HepG2 (cell line): ENCODE measurements at regions not wholly inside any gene's neighbourhood (a gene's known extent, or its start where the extent isn't known, plus 50 kb on each side); places are given as distances from the start of the nearest gene placed in this dataset.

Source experiments
- ATAC-seq: fragments of 200-7000 bp; cut with Tn5 transposase; 3 replicates; pipeline ENCODE4 v1.9.1; 2020; ENCODE audit warnings: mild to moderate bottlenecking, moderate library complexity
- BruUV-seq: library from RNA; stranded (reverse); fragments of 400-500 nt; replicated peaks from 2 replicates; lab custom pipeline; 2021; lab: Mats Ljungman, UMichigan
- CTCF ChIA-PET: fragments of 300-600 bp; formaldehyde crosslinking; extraction: SDS; loops from one replicate; lab custom pipeline; 2021; ENCODE audit warnings: low total read pairs, inconsistent platforms, low intra/inter-chr PET ratio; lab: Yijun Ruan, JAX
- POLR2A ChIA-PET: fragments of 350-600 bp; sonication (Branson Sonifier 250); formaldehyde crosslinking; loops from one replicate; lab custom pipeline; 2020; ENCODE audit warnings: antibody characterized with exemption, inconsistent platforms; lab: Yijun Ruan, JAX
- DNase-seq: peaks from one replicate; pipeline ENCODE4 v3.0.0-alpha.2; 2015; ENCODE audit warnings: low spot score
- FAIRE-seq: peaks from 3 replicates; lab custom pipeline; 2011; peaks lifted over from hg19 to GRCh38; lab: Jason Lieb, UNC
- H2AFZ ChIP-seq: one replicate; pipeline ENCODE4 v1.6.1; 2011; ENCODE audit warnings: low read length, inconsistent platforms
- H3K27ac ChIP-seq: fragments of 300-600 bp; 3 replicates; pipeline ENCODE4 v1.8.0; 2011; ENCODE audit warnings: mixed run types, mild to moderate bottlenecking, mixed read lengths, low read length, inconsistent platforms; ENCODE audit not compliant: insufficient read depth; ENCODE audit errors: extremely low read length
- H3K27me3 ChIP-seq, 2 experiments: fragments of 200-600 bp in 1 of 2; 2 replicates in 1 of 2; 3 replicates in 1 of 2; pipeline versions ENCODE4 v1.6.0 to v1.8.0; 2011; ENCODE audit warnings: low read length in 2 of 2, mild to moderate bottlenecking in 2 of 2, moderate library complexity in 2 of 2, inconsistent platforms in 1 of 2; ENCODE audit not compliant: insufficient read depth in 2 of 2, control insufficient read depth in 1 of 2
- H3K36me3 ChIP-seq, 2 experiments: fragments of 200-600 bp in 1 of 2; replicated peaks in 1 of 2; 2 replicates in 1 of 2; 3 replicates in 1 of 2; pipeline versions ENCODE4 v1.5.1 to v1.8.0; 2011; ENCODE audit warnings: low read length in 2 of 2, inconsistent platforms in 1 of 2; ENCODE audit not compliant: insufficient read depth in 2 of 2, control insufficient read depth in 1 of 2
- H3K4me1 ChIP-seq: 2 replicates; pipeline ENCODE4 v1.5.1; 2012; ENCODE audit warnings: low read length, inconsistent platforms; ENCODE audit not compliant: insufficient read depth
- H3K4me2 ChIP-seq: 2 replicates; pipeline ENCODE4 v1.6.0; 2011; ENCODE audit warnings: low read depth, low read length, inconsistent platforms
- H3K4me3 ChIP-seq, 3 experiments: fragments of 200-600 bp in 1 of 3; sonication (generic), shearing (Covaris generic) in 1 of 3; replicated peaks in 1 of 3; 2 replicates each; pipeline ENCODE4 v1.5.1; 2011 to 2016; ENCODE audit warnings: low read length in 3 of 3, inconsistent platforms in 2 of 3, low read depth in 2 of 3, mild to moderate bottlenecking in 2 of 3, control low read depth in 1 of 3, mixed read lengths in 1 of 3; ENCODE audit not compliant: insufficient read depth in 1 of 3
- H3K79me2 ChIP-seq: one replicate; pipeline ENCODE4 v1.6.1; 2011; ENCODE audit warnings: low read length, inconsistent platforms; ENCODE audit not compliant: insufficient read depth
- H3K9ac ChIP-seq: 2 replicates; pipeline ENCODE4 v1.6.0; 2011; ENCODE audit warnings: mild to moderate bottlenecking, low read depth, low read length, inconsistent platforms; ENCODE audit not compliant: insufficient read depth
- H3K9me3 ChIP-seq: 2 replicates; pipeline ENCODE4 v1.5.1; 2012; ENCODE audit warnings: mild to moderate bottlenecking, low read length
- H4K20me1 ChIP-seq: 2 replicates; pipeline ENCODE4 v1.6.0; 2011; ENCODE audit warnings: inconsistent platforms, mild to moderate bottlenecking, low read length, moderate library complexity; ENCODE audit not compliant: insufficient read depth
- ATRX ChIP-seq: sonication (generic); formaldehyde crosslinking; IDR thresholded peaks from 2 replicates; pipeline ENCODE4 v1.4.0; 2020; ENCODE audit warnings: missing genetic modification reagents, borderline replicate concordance
- CEBPB ChIP-seq: IDR thresholded peaks from 2 replicates; pipeline ENCODE4 v1.6.1; 2011; ENCODE audit warnings: low read depth, low read length, improper control_type of control experiment, borderline replicate concordance
- DNMT1 ChIP-seq: sonication (generic); formaldehyde crosslinking; IDR thresholded peaks from 2 replicates; pipeline ENCODE4 v1.5.1; 2020; ENCODE audit warnings: mild to moderate bottlenecking, missing genetic modification reagents
- MXI1 ChIP-seq: IDR thresholded peaks from 3 replicates; pipeline ENCODE4 v1.6.1; 2012; ENCODE audit warnings: low read depth, low read length, inconsistent platforms, borderline replicate concordance
- MYC ChIP-seq: sonication (generic); formaldehyde crosslinking; IDR thresholded peaks from 2 replicates; pipeline ENCODE4 v1.9.0; 2021; ENCODE audit warnings: missing genetic modification reagents, borderline replicate concordance
- SIN3B ChIP-seq: fragments of 150-350 bp; IDR thresholded peaks from 2 replicates; pipeline ENCODE4 v1.6.1; 2014; ENCODE audit warnings: low read length
- SMAD9 ChIP-seq: sonication (generic); formaldehyde crosslinking; IDR thresholded peaks from 2 replicates; pipeline ENCODE4 v1.5.1; 2020; ENCODE audit warnings: mild to moderate bottlenecking, missing genetic modification reagents
- ZNF136 ChIP-seq: sonication (generic); formaldehyde crosslinking; IDR thresholded peaks from 2 replicates; pipeline ENCODE4 v1.8.1; 2022; ENCODE audit warnings: low read depth, mild to moderate bottlenecking, moderate library complexity, missing genetic modification reagents
- ZNF605 ChIP-seq: sonication (generic); formaldehyde crosslinking; IDR thresholded peaks from 2 replicates; pipeline ENCODE4 v1.8.0; 2022; ENCODE audit warnings: mild to moderate bottlenecking, missing genetic modification reagents
- ZNF790 ChIP-seq: sonication (generic); formaldehyde crosslinking; IDR thresholded peaks from 2 replicates; pipeline ENCODE4 v1.8.0; 2022; ENCODE audit warnings: missing genetic modification reagents, mild to moderate bottlenecking, borderline replicate concordance
- ZSCAN31 ChIP-seq: sonication (generic); formaldehyde crosslinking; IDR thresholded peaks from 2 replicates; pipeline ENCODE4 v1.5.0; 2020; ENCODE audit warnings: low read depth, mild to moderate bottlenecking, missing genetic modification reagents
- WGBS: methylation state at CpG from one replicate; pipeline ENCODE4 v1.1.6; 2017; ENCODE audit warnings: low lambda C conversion rate; 5-methylcytosine and 5-hydroxymethylcytosine counted together
- in situ Hi-C: cut with HindIII; loops from 2 replicates; pipeline ENCODE4 v1.10.0; 2017; ENCODE audit warnings: low pct_unique_long_range_greater_than_20kb; ENCODE audit not compliant: extremely low pct_ligation_motif_present
- intact Hi-C: fragments of 100-400 bp; cut with micrococcal nuclease; formaldehyde crosslinking; loops from one replicate; pipeline ENCODE4 v1.10.0; 2022; ENCODE audit not compliant: unreplicated experiment
- TF ChIP-seq, protein P1 (sequence below): sonication (generic); formaldehyde crosslinking; IDR thresholded peaks from one replicate; pipeline ENCODE4 v1.5.1; 2020; ENCODE audit warnings: mild to moderate bottlenecking, missing genetic modification reagents; ENCODE audit errors: not compliant biosample characterization
- TF ChIP-seq, protein P2 (sequence below): sonication (generic); formaldehyde crosslinking; IDR thresholded peaks from 2 replicates; pipeline ENCODE4 v1.5.1; 2020; ENCODE audit warnings: mild to moderate bottlenecking, missing genetic modification reagents, moderate library complexity
- TF ChIP-seq, protein P3 (sequence below): sonication (generic); formaldehyde crosslinking; IDR thresholded peaks from 2 replicates; pipeline ENCODE4 v1.5.0; 2020; ENCODE audit warnings: missing genetic modification reagents

DNA sequence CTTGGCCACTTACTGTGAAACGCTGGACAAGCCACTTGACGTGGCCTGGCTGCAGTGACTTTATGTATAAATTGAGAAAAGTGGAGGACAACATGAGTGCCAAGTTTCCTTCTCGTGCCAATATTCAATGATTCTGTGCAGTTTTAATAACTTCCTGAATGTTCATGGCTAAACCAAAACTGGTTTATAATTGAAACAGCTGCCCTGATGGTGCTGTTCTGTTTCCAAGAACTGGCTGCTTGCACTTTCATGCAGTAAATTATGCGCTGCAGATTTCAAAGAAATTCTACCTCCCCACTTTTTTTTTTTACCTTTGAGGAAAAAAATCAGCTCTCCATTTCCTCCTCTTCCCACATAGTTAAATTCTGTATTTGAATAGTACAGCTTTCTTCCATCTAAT lies 205.2 kb upstream of the CASK start (continued):
- TF ChIP-seq, protein P1, sequence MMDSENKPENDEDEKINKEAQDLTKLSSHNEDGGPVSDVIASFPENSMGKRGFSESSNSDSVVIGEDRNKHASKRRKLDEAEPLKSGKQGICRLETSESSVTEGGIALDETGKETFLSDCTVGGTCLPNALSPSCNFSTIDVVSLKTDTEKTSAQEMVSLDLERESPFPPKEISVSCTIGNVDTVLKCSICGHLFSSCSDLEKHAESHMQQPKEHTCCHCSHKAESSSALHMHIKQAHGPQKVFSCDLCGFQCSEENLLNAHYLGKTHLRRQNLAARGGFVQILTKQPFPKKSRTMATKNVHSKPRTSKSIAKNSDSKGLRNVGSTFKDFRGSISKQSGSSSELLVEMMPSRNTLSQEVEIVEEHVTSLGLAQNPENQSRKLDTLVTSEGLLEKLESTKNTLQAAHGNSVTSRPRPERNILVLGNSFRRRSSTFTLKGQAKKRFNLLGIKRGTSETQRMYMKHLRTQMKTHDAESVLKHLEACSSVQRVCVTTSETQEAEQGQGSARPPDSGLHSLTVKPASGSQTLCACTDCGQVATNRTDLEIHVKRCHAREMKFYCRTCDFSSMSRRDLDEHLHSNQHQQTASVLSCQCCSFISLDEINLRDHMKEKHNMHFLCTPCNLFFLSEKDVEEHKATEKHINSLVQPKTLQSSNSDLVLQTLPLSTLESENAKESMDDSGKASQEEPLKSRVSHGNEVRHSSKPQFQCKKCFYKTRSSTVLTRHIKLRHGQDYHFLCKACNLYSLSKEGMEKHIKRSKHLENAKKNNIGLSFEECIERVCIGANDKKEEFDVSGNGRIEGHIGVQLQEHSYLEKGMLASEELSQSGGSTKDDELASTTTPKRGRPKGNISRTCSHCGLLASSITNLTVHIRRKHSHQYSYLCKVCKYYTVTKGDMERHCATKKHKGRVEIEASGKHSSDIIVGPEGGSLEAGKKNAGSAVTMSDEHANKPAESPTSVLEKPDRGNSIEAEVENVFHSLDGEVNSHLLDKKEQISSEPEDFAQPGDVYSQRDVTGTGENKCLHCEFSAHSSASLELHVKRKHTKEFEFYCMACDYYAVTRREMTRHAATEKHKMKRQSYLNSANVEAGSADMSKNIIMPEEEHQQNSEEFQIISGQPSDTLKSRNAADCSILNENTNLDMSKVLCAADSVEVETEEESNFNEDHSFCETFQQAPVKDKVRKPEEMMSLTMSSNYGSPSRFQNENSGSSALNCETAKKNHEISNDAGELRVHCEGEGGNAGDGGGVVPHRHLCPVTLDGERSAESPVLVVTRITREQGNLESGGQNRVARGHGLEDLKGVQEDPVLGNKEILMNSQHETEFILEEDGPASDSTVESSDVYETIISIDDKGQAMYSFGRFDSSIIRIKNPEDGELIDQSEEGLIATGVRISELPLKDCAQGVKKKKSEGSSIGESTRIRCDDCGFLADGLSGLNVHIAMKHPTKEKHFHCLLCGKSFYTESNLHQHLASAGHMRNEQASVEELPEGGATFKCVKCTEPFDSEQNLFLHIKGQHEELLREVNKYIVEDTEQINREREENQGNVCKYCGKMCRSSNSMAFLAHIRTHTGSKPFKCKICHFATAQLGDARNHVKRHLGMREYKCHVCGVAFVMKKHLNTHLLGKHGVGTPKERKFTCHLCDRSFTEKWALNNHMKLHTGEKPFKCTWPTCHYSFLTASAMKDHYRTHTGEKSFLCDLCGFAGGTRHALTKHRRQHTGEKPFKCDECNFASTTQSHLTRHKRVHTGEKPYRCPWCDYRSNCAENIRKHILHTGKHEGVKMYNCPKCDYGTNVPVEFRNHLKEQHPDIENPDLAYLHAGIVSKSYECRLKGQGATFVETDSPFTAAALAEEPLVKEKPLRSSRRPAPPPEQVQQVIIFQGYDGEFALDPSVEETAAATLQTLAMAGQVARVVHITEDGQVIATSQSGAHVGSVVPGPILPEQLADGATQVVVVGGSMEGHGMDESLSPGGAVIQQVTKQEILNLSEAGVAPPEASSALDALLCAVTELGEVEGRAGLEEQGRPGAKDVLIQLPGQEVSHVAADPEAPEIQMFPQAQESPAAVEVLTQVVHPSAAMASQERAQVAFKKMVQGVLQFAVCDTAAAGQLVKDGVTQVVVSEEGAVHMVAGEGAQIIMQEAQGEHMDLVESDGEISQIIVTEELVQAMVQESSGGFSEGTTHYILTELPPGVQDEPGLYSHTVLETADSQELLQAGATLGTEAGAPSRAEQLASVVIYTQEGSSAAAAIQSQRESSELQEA (CRISPR knock-in tag), result no peak
- TF ChIP-seq ZSCAN31 (CRISPR knock-in tag), result no peak
- TF ChIP-seq MXI1, result no peak

DNA sequence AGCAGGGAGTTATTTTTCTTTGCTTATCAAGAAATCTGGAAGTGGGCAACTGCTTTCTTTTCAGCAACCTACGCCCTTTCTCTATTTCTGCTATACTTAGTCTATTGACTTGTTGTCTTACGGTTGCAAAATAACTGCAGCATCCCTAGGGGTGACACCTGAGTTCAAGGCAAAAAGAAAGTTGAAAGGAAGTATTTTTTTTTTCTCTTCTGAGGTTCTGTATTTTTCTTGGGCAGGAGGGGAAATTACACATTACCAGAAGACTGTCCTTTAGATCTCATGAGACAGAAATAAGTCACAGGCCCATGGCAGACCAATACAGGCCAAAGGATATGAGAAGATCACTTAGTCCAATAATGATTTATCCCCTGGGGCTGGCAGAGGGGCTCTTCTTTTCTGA lies 204.7 kb upstream of the CASK start:
- H3K79me2 ChIP-seq, result no peaks in the 10 kb centered on the region
- H3K27ac ChIP-seq, result no peak overlapping the region
- no peaks in the 10 kb centered on the region for H3K4me1 ChIP-seq
- H3K36me3 ChIP-seq, result no peaks in the 10 kb centered on the region
- DNase-seq (no peak), FAIRE-seq (no peak), ATAC-seq (no peak)
- H3K9ac ChIP-seq, result no peak overlapping the region
- 56% methylated on average over 2 of the region's 2 CpGs for WGBS
- H3K9me3 ChIP-seq, result no peaks in the 10 kb centered on the region
- no peak overlapping the region for H3K4me2 ChIP-seq
- CTCF ChIA-PET, result no interaction called here
- no peaks in the 10 kb centered on the region for H3K27me3 ChIP-seq
- H3K4me3 ChIP-seq, result no peak overlapping the region
- no peak overlapping the region for H2AFZ ChIP-seq
- no peaks in the 10 kb centered on the region for H4K20me1 ChIP-seq
- in situ Hi-C loops, result no loop called here
- intact Hi-C loops, result no loop called here
- POLR2A ChIA-PET, result no interaction called here
- BruUV-seq, result no TSS peak
- TF ChIP-seq ZNF790 (CRISPR knock-in tag), result no peak
- TF ChIP-seq, protein P2, sequence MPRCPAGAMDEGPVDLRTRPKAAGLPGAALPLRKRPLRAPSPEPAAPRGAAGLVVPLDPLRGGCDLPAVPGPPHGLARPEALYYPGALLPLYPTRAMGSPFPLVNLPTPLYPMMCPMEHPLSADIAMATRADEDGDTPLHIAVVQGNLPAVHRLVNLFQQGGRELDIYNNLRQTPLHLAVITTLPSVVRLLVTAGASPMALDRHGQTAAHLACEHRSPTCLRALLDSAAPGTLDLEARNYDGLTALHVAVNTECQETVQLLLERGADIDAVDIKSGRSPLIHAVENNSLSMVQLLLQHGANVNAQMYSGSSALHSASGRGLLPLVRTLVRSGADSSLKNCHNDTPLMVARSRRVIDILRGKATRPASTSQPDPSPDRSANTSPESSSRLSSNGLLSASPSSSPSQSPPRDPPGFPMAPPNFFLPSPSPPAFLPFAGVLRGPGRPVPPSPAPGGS, result no peak
- no peak for TF ChIP-seq MYC (CRISPR knock-in tag)
- no peak for TF ChIP-seq ZNF136 (CRISPR knock-in tag)
- TF ChIP-seq CEBPB, result no peak
- TF ChIP-seq ATRX, result no peak
- no peak for TF ChIP-seq SMAD9 (CRISPR knock-in tag)
- TF ChIP-seq ZNF605 (CRISPR knock-in tag), result no peak
- no peak for TF ChIP-seq DNMT1
- no peak for TF ChIP-seq SIN3B
- TF ChIP-seq, protein P3, sequence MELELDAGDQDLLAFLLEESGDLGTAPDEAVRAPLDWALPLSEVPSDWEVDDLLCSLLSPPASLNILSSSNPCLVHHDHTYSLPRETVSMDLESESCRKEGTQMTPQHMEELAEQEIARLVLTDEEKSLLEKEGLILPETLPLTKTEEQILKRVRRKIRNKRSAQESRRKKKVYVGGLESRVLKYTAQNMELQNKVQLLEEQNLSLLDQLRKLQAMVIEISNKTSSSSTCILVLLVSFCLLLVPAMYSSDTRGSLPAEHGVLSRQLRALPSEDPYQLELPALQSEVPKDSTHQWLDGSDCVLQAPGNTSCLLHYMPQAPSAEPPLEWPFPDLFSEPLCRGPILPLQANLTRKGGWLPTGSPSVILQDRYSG (CRISPR knock-in tag), result no peak
